ENCODE measurements at regions not wholly inside any gene's neighbourhood (a gene's known extent, or its start where the extent isn't known, plus 50 kb on each side); places are given as distances from the start of the nearest gene placed in this dataset.

DNA sequence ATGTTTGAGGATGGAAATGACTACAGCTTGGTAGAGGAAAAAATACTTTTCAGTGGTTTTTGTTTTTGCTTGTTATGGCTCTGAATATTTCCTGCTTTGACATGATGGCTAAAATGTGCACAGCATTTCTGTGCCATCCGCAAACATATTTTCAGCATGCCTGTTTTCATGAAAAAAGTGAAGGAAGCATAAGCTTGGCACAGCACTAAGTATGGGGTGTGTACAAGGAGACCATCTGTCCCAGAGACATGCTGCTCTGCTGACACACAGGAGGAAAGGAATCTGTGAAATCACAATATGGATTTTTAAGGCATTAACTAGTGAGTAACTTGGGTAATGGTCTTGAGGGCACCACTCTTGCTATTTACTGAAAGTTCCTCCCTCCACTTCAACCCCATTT is 595.5 kb downstream of the RWDD3 start (continued):
- TF ChIP-seq CBX8 (IDR thresholded peaks at IDR 0.05; ENCODE audit: borderline replicate concordance, extremely low read depth, low read depth, low read length, poor library complexity, severe bottlenecking), result no peak

DNA sequence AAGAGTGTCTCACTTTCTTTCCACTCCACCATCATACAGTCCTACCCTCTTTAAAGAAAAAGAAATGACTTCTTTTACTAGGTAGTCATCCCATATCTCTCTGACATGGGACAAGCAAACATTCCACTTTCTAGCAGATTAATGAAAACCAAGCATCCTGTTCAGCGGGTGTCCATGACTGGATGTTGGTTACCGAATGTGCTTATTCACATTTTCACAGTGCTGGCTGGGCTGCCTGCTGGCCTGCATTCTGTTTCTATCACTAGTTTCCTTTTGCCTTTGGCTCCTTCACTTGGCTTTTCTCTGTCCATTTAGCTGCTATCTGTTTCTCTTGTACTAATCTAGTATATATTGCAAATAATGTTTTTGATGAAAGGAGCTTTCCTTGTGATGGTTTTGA is 598.4 kb downstream of the RWDD3 start:
- ATAC-seq (no peak), FAIRE-seq (no peak), DNase-seq (ENCODE audit: extremely low read depth in 1 of 4, low spot score in 3 of 4) (no peak)
- H3K27me3 ChIP-seq (ENCODE audit: control insufficient read depth in 2 of 2, insufficient read depth in 2 of 2, low read length in 2 of 2), result no peaks in the 10 kb centered on the region
- CTCF ChIA-PET (ENCODE audit: low intra/inter-chr PET ratio), result no interaction called here
- no peak overlapping the region for H3K4me2 ChIP-seq (ENCODE audit: insufficient read depth, low read length)
- in situ Hi-C loops (cut with MboI) (no loop called here), intact Hi-C loops (cut with micrococcal nuclease) (no loop called here)
- no peaks in the 10 kb centered on the region for H3K36me3 ChIP-seq (ENCODE audit: control insufficient read depth, insufficient read depth, low read length)
- WGBS (ENCODE audit: insufficient coverage, low coverage, missing lambda C conversion rate), result 0% methylated on average over 2 of the region's 2 CpGs
- POLR2A ChIA-PET, result no interaction called here
- no peak overlapping the region for H2AFZ ChIP-seq (ENCODE audit: low read depth, low read length)
- TF ChIP-seq, protein P1, sequence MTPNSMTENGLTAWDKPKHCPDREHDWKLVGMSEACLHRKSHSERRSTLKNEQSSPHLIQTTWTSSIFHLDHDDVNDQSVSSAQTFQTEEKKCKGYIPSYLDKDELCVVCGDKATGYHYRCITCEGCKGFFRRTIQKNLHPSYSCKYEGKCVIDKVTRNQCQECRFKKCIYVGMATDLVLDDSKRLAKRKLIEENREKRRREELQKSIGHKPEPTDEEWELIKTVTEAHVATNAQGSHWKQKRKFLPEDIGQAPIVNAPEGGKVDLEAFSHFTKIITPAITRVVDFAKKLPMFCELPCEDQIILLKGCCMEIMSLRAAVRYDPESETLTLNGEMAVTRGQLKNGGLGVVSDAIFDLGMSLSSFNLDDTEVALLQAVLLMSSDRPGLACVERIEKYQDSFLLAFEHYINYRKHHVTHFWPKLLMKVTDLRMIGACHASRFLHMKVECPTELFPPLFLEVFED (CRISPR knock-in tag; conservative IDR thresholded peaks at IDR 0.05), result no peak
- TF ChIP-seq ZNF224 (CRISPR knock-in tag; IDR thresholded peaks at IDR 0.05), result no peak
- no peaks in the 10 kb centered on the region for H3K9me3 ChIP-seq (replicated peaks; ENCODE audit: control insufficient read depth, insufficient read depth, low read depth, low read length)
- H3K79me2 ChIP-seq (ENCODE audit: control insufficient read depth, insufficient read depth, low read length), result no peaks in the 10 kb centered on the region
- H3K4me1 ChIP-seq (replicated peaks in 1 of 2; ENCODE audit: control insufficient read depth in 2 of 2, insufficient read depth in 2 of 2, low read length in 2 of 2), result no peaks in the 10 kb centered on the region
- no peak overlapping the region for H3K9ac ChIP-seq (ENCODE audit: insufficient read depth in 1 of 2, low read depth in 2 of 2, low read length in 2 of 2)
- no peak overlapping the region for H3K4me3 ChIP-seq
- H4K20me1 ChIP-seq (replicated peaks; ENCODE audit: control insufficient read depth, insufficient read depth, low read length), result no peaks in the 10 kb centered on the region
- H3K27ac ChIP-seq (ENCODE audit: extremely low read depth, low read depth, low read length), result no peak overlapping the region
- H3K9me1 ChIP-seq (ENCODE audit: control insufficient read depth, insufficient read depth, low read length), result no peaks in the 10 kb centered on the region
- BruUV-seq (replicated peaks), result no TSS peak
